Stomach (tissue), 4 donors: ENCODE measurements at regions not wholly inside any gene's neighbourhood (a gene's known extent, or its start where the extent isn't known, plus 50 kb on each side); places are given as distances from the start of the nearest gene placed in this dataset.

Source experiments
- CTCF ChIP-seq, 7 experiments: fragments of 450-650 bp in 4 of 7; fragments of 200-600 bp in 3 of 7; sonication (generic) in 3 of 7; IDR thresholded peaks; one replicate each; pipeline ENCODE4 v1.5.1; 2016 to 2019; ENCODE audit warnings: antibody characterized with exemption in 7 of 7, control low read depth in 2 of 7, mild to moderate bottlenecking in 1 of 7
- EP300 ChIP-seq: sonication (generic); formaldehyde crosslinking; IDR thresholded peaks from one replicate; pipeline ENCODE4 v1.6.1; 2017; ENCODE audit warnings: antibody characterized with exemption
- POLR2A ChIP-seq, 4 donors: fragments of 450-650 bp; IDR thresholded peaks; one replicate each; pipeline ENCODE4 v1.6.1; 2016; ENCODE audit warnings: antibody characterized with exemption in 4 of 4, control low read depth in 2 of 4, mild to moderate bottlenecking in 1 of 4, moderate library complexity in 1 of 4

- no peak for TF ChIP-seq CTCF (IDR thresholded peaks at IDR 0.05)
- no peak for TF ChIP-seq POLR2A (IDR thresholded peaks at IDR 0.05)
- no peak for TF ChIP-seq EP300
Observed at GRCh38 chr2:84271977-84272376, 187.1 kb downstream of the SUCLG1 start.
